Activated CD8-positive, alpha-beta memory T cell treated with anti-CD3 and anti-CD28 coated beads for 36 hours (primary cell): ENCODE measurements at regions not wholly inside any gene's neighbourhood (a gene's known extent, or its start where the extent isn't known, plus 50 kb on each side); places are given as distances from the start of the nearest gene placed in this dataset.

Source experiments
- CTCF ChIA-PET: fragments of 350-600 bp; sonication (Branson Sonifier 250); formaldehyde crosslinking; loops from one replicate; lab custom pipeline; 2021; ENCODE audit warnings: antibody characterized with exemption; lab: Charles Lee
- POLR2A ChIA-PET: fragments of 350-600 bp; sonication (Branson Sonifier 250); formaldehyde crosslinking; loops from one replicate; lab custom pipeline; 2021; ENCODE audit warnings: antibody characterized with exemption; lab: Charles Lee

GRCh38 chr14:23827100-23827892, 126.3 kb upstream of the DHRS4 start:
- ChIA-PET POLR2A (no interaction called here), CTCF (no interaction called here)

DNA sequence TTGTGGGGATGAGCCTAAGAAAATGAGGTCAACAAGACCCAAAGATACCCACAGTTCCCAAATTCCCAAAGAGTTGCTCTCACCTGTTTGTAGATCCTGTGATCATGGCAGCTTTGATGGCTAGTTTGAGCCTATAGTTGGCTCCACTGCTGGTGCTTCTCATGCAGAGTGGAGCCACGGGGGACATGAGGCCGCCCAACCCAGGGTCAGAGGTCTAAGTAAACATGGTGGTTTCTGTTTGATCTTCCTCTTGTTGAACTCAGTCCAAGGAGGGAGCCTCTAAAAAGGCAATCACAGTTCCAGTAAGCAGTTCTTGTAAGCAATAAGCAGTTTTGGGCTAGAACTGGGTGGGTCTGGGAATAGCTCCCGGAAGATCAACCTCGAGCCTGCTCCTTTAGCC, 125.6 kb upstream of the DHRS4 start:
- ChIA-PET CTCF (no interaction called here), POLR2A (no interaction called here)

GRCh38 chr14:23828616-23829015, 125.0 kb upstream of the DHRS4 start:
- ChIA-PET POLR2A (no interaction called here), CTCF (no interaction called here)

DNA sequence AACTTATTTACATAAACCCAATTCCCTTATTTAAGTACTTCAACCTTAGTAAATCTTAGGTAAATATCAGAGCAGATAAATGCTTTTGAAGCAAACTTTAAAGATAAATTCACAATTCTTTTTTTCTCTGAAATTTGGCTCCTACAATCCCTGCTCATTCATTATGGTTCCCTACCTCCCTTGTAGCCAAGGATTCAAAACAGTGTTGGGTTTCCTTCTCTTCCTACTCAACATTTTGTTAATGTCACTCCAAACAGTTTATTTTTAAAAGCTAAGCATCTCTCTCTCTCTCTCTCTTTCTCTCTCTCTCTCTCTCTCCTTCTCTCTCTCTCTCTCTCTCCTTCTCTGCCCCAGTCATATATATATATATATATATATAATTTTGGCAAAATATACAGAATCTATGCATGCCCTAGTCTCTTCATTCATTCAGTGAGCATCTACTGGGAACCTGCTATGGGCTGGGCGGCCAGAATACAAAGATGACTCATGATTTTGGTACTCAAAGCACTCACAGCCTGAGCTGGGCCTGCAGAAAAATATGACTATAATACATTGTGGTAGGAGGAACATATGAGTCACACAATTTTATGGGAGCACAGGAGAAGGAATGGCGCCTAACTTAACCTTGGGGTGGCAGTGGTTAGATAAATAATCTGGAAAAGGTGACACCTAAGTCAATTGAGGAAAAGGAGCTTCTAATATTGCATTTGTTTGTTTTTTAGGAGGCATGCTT, 123.7 kb upstream of the DHRS4 start:
- ChIA-PET CTCF (no interaction called here), POLR2A (no interaction called here)

DNA sequence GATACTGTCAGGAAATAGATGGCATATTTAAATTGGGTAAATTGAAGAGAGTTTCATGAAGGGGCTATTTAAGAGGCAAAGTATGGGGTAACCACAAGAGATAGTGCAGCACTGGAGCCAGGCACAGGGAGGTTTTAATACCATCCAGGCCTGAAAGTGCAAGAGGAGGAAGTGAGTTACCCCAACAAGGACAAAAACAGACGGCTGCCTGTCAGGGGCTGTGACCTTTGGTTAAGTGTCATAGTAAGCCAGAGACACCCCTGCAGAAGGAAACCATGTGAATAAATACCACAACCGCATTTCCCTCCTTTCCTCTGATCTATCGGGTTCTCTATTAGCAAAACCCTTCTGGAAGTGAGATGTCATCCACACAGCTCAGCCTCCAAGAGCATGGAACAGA, 122.0 kb upstream of the DHRS4 start:
- CTCF ChIA-PET = no interaction called here

GRCh38 chr14:23861666-23862065, 91.9 kb upstream of the DHRS4 start:
- ChIA-PET CTCF (no interaction called here), POLR2A (no interaction called here)

More for the DNA sequence above, 122.0 kb upstream of the DHRS4 start:
- POLR2A ChIA-PET = no interaction called here

DNA sequence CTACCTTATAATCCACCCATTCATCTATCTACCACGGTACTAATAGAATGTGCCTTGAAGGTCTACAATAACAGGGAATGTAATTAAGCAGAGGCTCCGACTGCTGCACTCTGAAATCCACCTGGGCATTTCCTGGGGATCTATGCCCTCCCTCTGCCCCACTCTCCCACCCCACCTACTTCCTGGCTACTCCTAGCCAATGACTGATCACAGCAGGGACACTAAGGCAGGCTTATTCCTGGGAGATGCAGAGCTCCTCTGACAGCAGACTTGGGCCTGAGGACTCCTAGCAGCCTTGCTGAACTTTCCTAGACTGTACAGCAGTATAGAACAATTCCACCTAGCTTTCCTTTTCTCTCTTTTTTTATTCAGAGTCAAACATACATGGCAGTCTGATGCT, 91.1 kb upstream of the DHRS4 start:
- CTCF ChIA-PET = no interaction called here
- POLR2A ChIA-PET = no interaction called here

GRCh38 chr14:23863836-23864235, 89.7 kb upstream of the DHRS4 start:
- CTCF ChIA-PET = no interaction called here

DNA sequence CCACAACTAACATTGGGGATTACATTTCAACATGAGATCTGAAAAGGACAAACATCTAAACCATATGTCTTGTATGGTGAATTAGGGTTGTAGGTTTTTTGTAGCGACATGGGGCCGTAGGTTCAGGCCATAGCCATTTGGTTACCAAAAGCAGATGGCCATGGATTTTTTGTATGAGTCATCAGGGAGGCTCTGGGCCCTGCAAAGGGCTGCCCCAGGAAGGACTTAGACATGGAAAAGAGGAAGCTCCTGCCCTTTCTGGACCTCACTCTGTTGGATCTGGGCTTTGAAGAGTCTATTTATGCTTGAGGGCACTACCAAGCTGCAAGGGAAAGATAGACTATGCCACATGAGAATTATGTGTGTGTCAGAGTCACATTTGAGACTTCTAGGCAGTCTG, 89.3 kb upstream of the DHRS4 start:
- CTCF ChIA-PET = no interaction called here
- POLR2A ChIA-PET = no interaction called here

More at GRCh38 chr14:23863836-23864235, 89.7 kb upstream of the DHRS4 start:
- POLR2A ChIA-PET = no interaction called here

GRCh38 chr14:23864861-23865260, 88.7 kb upstream of the DHRS4 start:
- ChIA-PET POLR2A (no interaction called here), CTCF (no interaction called here)

- ChIA-PET CTCF (no interaction called here), POLR2A (no interaction called here)
Measured at GRCh38 chr14:23865502-23865901, 88.1 kb upstream of the DHRS4 start.

GRCh38 chr14:23866269-23866668, 87.3 kb upstream of the DHRS4 start:
- ChIA-PET CTCF (no interaction called here), POLR2A (no interaction called here)

DNA sequence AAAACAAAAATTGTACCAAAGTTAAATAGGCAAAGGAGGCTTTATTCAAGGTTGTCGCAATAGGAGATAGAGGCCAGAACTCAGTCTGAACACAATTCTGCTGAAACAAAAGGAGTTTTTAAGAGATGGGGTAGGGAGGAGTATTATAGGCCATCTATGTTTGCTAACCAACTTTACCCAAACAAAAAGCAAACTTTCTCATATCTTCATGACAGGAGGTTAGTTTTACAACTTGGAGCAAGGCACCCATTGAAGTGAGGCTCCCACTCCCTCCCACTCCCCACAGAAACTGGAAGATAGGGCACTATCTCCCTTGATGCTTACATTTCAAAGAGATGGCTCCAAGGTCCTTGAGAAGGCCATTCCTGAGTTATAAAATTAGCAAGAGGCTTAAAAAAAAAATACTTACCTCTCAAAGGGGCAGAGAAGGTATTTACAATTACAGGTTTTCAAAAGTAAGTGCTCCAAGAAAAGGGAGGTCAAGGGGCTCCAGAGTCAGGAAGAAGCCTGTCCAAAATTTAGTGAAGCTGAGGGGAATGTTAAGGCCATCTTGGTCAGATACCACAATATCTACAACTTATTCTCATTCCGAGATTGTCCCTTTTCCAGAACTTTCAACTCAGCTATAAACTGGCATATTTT, 84.4 kb upstream of the DHRS4 start:
- ChIA-PET POLR2A (no interaction called here), CTCF (no interaction called here)

GRCh38 chr14:23876160-23876750, 77.3 kb upstream of the DHRS4 start:
- POLR2A ChIA-PET = no interaction called here
- CTCF ChIA-PET = no interaction called here

DNA sequence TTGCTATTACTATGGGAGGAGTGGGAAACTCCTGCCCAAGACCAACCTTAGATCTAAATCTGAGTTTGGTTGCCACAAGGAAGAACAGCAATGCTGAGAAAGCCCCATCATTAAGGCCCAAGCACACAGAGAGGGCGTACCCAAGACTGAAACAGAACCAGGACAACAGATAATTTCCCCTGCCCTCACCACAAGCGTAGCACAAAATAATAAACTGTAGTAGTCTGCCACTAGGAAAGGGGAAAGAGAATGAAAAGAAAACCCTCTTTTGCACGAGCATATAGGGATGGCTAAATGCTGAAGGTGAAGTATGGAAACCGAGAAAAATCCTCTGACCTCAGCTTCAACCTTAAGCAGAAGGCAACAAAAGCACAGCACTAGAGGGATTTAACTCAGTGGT, 76.5 kb upstream of the DHRS4 start:
- ChIA-PET POLR2A (no interaction called here), CTCF (no interaction called here)

DNA sequence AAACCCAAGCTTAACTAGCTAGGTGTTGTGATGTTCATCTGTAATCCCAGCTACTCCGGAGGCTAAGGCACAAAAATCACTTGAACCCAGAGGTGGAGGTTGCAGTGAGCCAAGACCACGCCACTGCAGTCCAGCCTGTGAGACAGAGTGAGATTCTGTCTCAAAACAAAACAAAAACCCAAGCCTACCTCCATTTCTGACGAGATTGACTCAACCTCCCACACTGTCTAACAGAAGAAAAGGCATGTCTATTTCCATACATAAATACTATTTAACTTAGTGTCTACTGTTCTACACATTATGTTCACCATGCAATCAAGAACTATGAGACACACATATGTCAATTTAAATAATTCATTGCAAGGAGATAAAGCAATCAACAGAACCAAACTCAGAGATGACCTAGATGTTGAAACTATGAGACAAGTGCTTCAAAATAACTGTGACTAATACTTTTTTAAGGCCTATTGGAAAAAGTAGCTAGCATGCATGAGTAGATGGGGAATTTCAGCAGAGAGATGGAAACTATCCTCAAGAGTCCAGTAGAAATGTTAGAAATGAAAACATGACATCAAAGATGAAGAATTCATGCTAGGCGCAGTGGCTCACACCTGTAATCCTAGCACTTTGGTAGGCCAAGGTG, 75.9 kb upstream of the DHRS4 start:
- CTCF ChIA-PET = no interaction called here
- POLR2A ChIA-PET = no interaction called here

DNA sequence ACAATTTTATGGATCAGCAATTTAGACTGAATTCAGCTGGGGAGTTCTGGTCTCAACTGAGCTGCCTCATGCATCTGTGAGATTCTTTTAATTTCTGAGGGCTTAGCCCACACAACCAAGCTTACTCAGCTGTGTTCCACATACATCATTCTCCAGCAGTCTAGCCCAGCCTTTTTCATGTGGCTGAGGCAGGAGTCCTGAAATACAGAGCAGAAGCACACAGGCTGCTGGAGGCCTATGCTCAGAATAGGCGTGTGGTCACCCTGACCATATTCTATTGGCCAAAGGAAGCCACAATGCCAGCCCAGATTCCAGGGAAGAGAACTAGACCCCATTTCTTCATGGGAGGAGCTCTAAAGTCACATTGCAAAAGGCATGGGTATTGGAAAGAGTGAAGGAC, 72.3 kb upstream of the DHRS4 start:
- ChIA-PET POLR2A (no interaction called here), CTCF (no interaction called here)

DNA sequence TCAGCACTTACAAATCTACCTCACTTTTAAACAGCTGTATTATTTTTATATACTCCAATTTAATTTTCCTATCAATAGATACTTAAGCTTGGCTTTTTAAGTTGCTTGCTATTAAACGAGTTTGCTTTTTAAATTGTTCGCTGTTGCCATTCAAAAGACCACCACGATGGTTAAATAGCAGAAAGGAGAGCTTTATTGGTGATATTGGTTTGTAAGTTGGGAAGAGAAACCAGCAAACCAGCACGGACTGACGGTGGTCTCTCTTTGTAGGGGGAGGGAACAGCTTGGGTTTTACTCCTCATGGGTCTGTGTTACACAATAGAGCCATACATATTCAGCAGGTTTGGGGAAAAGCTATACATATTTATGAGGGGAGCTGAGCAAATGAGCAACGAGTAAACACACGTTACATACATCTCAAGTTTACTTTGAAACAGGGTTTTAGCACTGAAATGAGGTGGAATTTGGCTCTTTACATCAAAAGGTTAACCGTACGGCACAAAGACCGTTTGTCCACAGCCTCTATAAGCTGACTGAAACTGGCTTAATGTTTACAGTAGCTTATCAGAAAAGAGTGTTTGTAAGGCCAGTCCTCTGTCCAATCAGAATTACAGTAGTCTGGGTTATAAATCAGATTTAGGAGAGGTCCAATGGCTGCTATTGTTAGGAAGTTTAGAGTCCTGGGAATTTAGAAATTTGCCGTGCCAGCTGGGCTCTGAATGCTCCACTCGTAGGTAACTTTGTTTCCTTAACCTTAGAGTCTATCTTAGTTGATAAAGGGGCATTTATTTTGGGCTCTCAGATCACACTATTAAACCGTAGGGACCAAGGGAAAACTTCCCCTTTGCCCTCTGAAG, 69.7 kb upstream of the DHRS4 start:
- POLR2A ChIA-PET = interaction anchor here (0.7 kb wide), 1 partner anchor 421 kb away, joined by 3 read pairs; no protein-coding TSS in a partner anchor

GRCh38 chr14:23884541-23884904, 69.0 kb upstream of the DHRS4 start:
- POLR2A ChIA-PET = interaction anchor here (0.7 kb wide), 1 partner anchor 422 kb away, joined by 3 read pairs; no protein-coding TSS in a partner anchor
- CTCF ChIA-PET = interaction anchor here (1.7 kb wide), 1 partner anchor 173 kb away, joined by 3 read pairs; no protein-coding TSS in a partner anchor

More for the DNA sequence above, 69.7 kb upstream of the DHRS4 start:
- CTCF ChIA-PET = interaction anchor here (1.7 kb wide), 1 partner anchor 172 kb away, joined by 3 read pairs; no protein-coding TSS in a partner anchor
